ENCODE measurements at regions not wholly inside any gene's neighbourhood (a gene's known extent, or its start where the extent isn't known, plus 50 kb on each side); places are given as distances from the start of the nearest gene placed in this dataset.

GRCh38 chr10:21100871-21101514, 203.9 kb upstream of the NEBL start:
- Histone ChIP-seq H3K27me3 (ENCODE audit: control insufficient read depth, insufficient read depth, low read length) (peaks cover 2% of the 10 kb centered on the region), H3K4me3 (ENCODE audit: low read depth, low read length) (no peak overlapping the region), H3K27ac (ENCODE audit: low read depth, low read length) (no peak overlapping the region), H3K9me3 (ENCODE audit: control insufficient read depth, insufficient read depth, low read length) (no peaks in the 10 kb centered on the region)
- POLR2A ChIA-PET = no interaction called here
- DNase-seq (ENCODE audit: low read depth, low spot score) = no peak
- CTCF ChIA-PET = interaction anchor here (1.4 kb wide), 1 partner anchor 23 kb away, joined by 4 read pairs; no protein-coding TSS in a partner anchor
- TF ChIP-seq CTCF (IDR thresholded peaks at IDR 0.05; ENCODE audit: low read depth, low read length) = no peak

GRCh38 chr10:21100190-21100589, 203.1 kb upstream of the NEBL start:
- POLR2A ChIA-PET = no interaction called here
- no peak for DNase-seq (ENCODE audit: low read depth, low spot score)
- no peaks in the 10 kb centered on the region for H3K9me3 ChIP-seq (ENCODE audit: control insufficient read depth, insufficient read depth, low read length)
- TF ChIP-seq CTCF (IDR thresholded peaks at IDR 0.05; ENCODE audit: low read depth, low read length) = no peak
- peaks cover 2% of the 10 kb centered on the region for H3K27me3 ChIP-seq (ENCODE audit: control insufficient read depth, insufficient read depth, low read length)
- H3K4me3 ChIP-seq (ENCODE audit: low read depth, low read length) = no peak overlapping the region
- H3K27ac ChIP-seq (ENCODE audit: low read depth, low read length) = no peak overlapping the region
- CTCF ChIA-PET = no interaction called here

GRCh38 chr10:21099291-21100062, 202.4 kb upstream of the NEBL start:
- ChIA-PET CTCF (no interaction called here), POLR2A (no interaction called here)
- Histone ChIP-seq H3K9me3 (ENCODE audit: control insufficient read depth, insufficient read depth, low read length) (no peaks in the 10 kb centered on the region), H3K27me3 (ENCODE audit: control insufficient read depth, insufficient read depth, low read length) (peaks cover 2% of the 10 kb centered on the region), H3K4me3 (ENCODE audit: low read depth, low read length) (no peak overlapping the region), H3K27ac (ENCODE audit: low read depth, low read length) (no peak overlapping the region)
- TF ChIP-seq CTCF (IDR thresholded peaks at IDR 0.05; ENCODE audit: low read depth, low read length) = no peak
- no peak for DNase-seq (ENCODE audit: low read depth, low spot score)

- no peak for TF ChIP-seq CTCF (IDR thresholded peaks at IDR 0.05; ENCODE audit: low read depth, low read length)
- H3K9me3 ChIP-seq (ENCODE audit: control insufficient read depth, insufficient read depth, low read length) = no peaks in the 10 kb centered on the region
- H3K4me3 ChIP-seq (ENCODE audit: low read depth, low read length) = no peak overlapping the region
- ChIA-PET POLR2A (no interaction called here), CTCF (no interaction called here)
- H3K27me3 ChIP-seq (ENCODE audit: control insufficient read depth, insufficient read depth, low read length) = peaks cover 2% of the 10 kb centered on the region
- DNase-seq (ENCODE audit: low read depth, low spot score) = no peak
- H3K27ac ChIP-seq (ENCODE audit: low read depth, low read length) = no peak overlapping the region
Measured at GRCh38 chr10:21097926-21098355, 200.8 kb upstream of the NEBL start.

GRCh38 chr10:21095494-21096055, 198.5 kb upstream of the NEBL start:
- no peak for TF ChIP-seq CTCF (IDR thresholded peaks at IDR 0.05; ENCODE audit: low read depth, low read length)
- Histone ChIP-seq H3K9me3 (ENCODE audit: control insufficient read depth, insufficient read depth, low read length) (no peaks in the 10 kb centered on the region), H3K4me3 (ENCODE audit: low read depth, low read length) (no peak overlapping the region), H3K27ac (ENCODE audit: low read depth, low read length) (no peak overlapping the region), H3K27me3 (ENCODE audit: control insufficient read depth, insufficient read depth, low read length) (peaks cover 2% of the 10 kb centered on the region)
- ChIA-PET CTCF (no interaction called here), POLR2A (no interaction called here)
- DNase-seq (ENCODE audit: low read depth, low spot score) = no peak

Measured in AG04450 (cell line).